Osteocyte (in vitro differentiated cells): ENCODE measurements at regions not wholly inside any gene's neighbourhood (a gene's known extent, or its start where the extent isn't known, plus 50 kb on each side); places are given as distances from the start of the nearest gene placed in this dataset.

ENCODE experiments used
- DNase-seq: peaks from one replicate; pipeline ENCODE4 v3.0.0; 2021; ENCODE audit warnings: mixed read lengths; ENCODE audit not compliant: unreplicated experiment; ENCODE audit errors: extremely low spot score
- H3K27ac Mint-ChIP-seq: one replicate; pipeline ENCODE4 v1.8.0; 2021; ENCODE audit warnings: mild to moderate bottlenecking, mixed read lengths; ENCODE audit not compliant: unreplicated experiment
- H3K27me3 Mint-ChIP-seq: one replicate; pipeline ENCODE4 v1.8.0; 2021; ENCODE audit warnings: mixed read lengths; ENCODE audit not compliant: unreplicated experiment
- H3K36me3 Mint-ChIP-seq: one replicate; pipeline ENCODE4 v1.8.0; 2021; ENCODE audit warnings: mixed read lengths; ENCODE audit not compliant: unreplicated experiment
- H3K4me1 Mint-ChIP-seq: one replicate; pipeline ENCODE4 v1.8.0; 2021; ENCODE audit warnings: mixed read lengths; ENCODE audit not compliant: unreplicated experiment
- H3K4me3 Mint-ChIP-seq: one replicate; pipeline ENCODE4 v1.8.0; 2021; ENCODE audit warnings: mild to moderate bottlenecking, moderate library complexity, mixed read lengths; ENCODE audit not compliant: unreplicated experiment
- H3K9me3 Mint-ChIP-seq: one replicate; pipeline ENCODE4 v1.8.0; 2021; ENCODE audit warnings: mixed read lengths; ENCODE audit not compliant: unreplicated experiment
- TF ChIP-seq, protein P1 (sequence below): fragments of 200-600 bp; sonication (generic); IDR thresholded peaks from 2 replicates; pipeline ENCODE4 v1.5.0; 2021; ENCODE audit warnings: antibody characterized with exemption, mild to moderate bottlenecking, moderate library complexity

DNA sequence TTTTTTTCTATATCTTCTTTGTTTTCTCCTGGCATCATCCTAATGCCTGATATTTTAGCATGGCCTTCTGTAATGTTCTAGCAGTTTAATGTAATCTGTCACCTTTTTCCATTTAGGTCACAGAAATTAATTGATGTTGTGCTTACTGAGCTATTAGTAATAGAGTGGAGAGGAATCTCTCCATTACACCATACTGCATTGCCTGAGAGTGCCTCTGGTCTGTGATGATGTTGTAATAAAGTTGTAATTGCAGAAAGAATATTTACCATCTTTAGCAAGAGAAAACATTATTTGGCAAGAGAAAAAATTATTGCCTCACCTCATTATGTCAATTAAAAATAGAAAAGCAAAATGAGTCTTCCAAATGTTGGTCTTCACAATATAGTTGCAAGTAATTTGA lies 213.2 kb downstream of the KCNJ3 start:
- H3K27me3 Mint-ChIP-seq: no peaks in the 10 kb centered on the region
- TF ChIP-seq, protein P1, sequence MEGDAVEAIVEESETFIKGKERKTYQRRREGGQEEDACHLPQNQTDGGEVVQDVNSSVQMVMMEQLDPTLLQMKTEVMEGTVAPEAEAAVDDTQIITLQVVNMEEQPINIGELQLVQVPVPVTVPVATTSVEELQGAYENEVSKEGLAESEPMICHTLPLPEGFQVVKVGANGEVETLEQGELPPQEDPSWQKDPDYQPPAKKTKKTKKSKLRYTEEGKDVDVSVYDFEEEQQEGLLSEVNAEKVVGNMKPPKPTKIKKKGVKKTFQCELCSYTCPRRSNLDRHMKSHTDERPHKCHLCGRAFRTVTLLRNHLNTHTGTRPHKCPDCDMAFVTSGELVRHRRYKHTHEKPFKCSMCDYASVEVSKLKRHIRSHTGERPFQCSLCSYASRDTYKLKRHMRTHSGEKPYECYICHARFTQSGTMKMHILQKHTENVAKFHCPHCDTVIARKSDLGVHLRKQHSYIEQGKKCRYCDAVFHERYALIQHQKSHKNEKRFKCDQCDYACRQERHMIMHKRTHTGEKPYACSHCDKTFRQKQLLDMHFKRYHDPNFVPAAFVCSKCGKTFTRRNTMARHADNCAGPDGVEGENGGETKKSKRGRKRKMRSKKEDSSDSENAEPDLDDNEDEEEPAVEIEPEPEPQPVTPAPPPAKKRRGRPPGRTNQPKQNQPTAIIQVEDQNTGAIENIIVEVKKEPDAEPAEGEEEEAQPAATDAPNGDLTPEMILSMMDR: no peak
- H3K27ac Mint-ChIP-seq: no peak overlapping the region

GRCh38 chr2:154910701-154911100 lies 212.2 kb downstream of the KCNJ3 start:
- H3K27me3 Mint-ChIP-seq: no peaks in the 10 kb centered on the region

More for the DNA sequence above, 213.2 kb downstream of the KCNJ3 start:
- H3K4me3 Mint-ChIP-seq: no peak overlapping the region
- no peaks in the 10 kb centered on the region for H3K9me3 Mint-ChIP-seq
- no peaks in the 10 kb centered on the region for H3K36me3 Mint-ChIP-seq
- H3K4me1 Mint-ChIP-seq: no peaks in the 10 kb centered on the region
- DNase-seq: no peak

GRCh38 chr2:154908327-154908726 lies 209.8 kb downstream of the KCNJ3 start:
- no peak overlapping the region for H3K4me3 Mint-ChIP-seq
- no peak for DNase-seq
- H3K27ac Mint-ChIP-seq: no peak overlapping the region
- TF ChIP-seq, protein P1: no peak
- no peaks in the 10 kb centered on the region for H3K9me3 Mint-ChIP-seq
- H3K27me3 Mint-ChIP-seq: no peaks in the 10 kb centered on the region
- H3K36me3 Mint-ChIP-seq: no peaks in the 10 kb centered on the region
- H3K4me1 Mint-ChIP-seq: no peaks in the 10 kb centered on the region

More at GRCh38 chr2:154910701-154911100, 212.2 kb downstream of the KCNJ3 start:
- H3K36me3 Mint-ChIP-seq: no peaks in the 10 kb centered on the region
- H3K4me1 Mint-ChIP-seq: no peaks in the 10 kb centered on the region
- no peak overlapping the region for H3K4me3 Mint-ChIP-seq
- DNase-seq: no peak
- H3K27ac Mint-ChIP-seq: no peak overlapping the region
- no peaks in the 10 kb centered on the region for H3K9me3 Mint-ChIP-seq
- TF ChIP-seq, protein P1: no peak
